Fibroblast of lung (primary cell): ENCODE measurements at regions not wholly inside any gene's neighbourhood (a gene's known extent, or its start where the extent isn't known, plus 50 kb on each side); places are given as distances from the start of the nearest gene placed in this dataset.

ENCODE experiments used
- EZH2 ChIP-seq: IDR thresholded peaks from 2 replicates; pipeline ENCODE4 v1.5.1; 2012; ENCODE audit warnings: low read length, control low read depth, mild to moderate bottlenecking; ENCODE audit errors: missing control alignments
- TF ChIP-seq, protein P1 (sequence below), 2 donors: IDR thresholded peaks in 1 of 2; conservative IDR thresholded peaks in 1 of 2; 1 replicate in 1 of 2; 2 replicates in 1 of 2; pipeline ENCODE4 v1.5.1; 2011 to 2012; ENCODE audit warnings: low read length in 2 of 2, control low read depth in 1 of 2, inconsistent platforms in 1 of 2, low read depth in 1 of 2, mild to moderate bottlenecking in 1 of 2

- TF ChIP-seq, protein P1, sequence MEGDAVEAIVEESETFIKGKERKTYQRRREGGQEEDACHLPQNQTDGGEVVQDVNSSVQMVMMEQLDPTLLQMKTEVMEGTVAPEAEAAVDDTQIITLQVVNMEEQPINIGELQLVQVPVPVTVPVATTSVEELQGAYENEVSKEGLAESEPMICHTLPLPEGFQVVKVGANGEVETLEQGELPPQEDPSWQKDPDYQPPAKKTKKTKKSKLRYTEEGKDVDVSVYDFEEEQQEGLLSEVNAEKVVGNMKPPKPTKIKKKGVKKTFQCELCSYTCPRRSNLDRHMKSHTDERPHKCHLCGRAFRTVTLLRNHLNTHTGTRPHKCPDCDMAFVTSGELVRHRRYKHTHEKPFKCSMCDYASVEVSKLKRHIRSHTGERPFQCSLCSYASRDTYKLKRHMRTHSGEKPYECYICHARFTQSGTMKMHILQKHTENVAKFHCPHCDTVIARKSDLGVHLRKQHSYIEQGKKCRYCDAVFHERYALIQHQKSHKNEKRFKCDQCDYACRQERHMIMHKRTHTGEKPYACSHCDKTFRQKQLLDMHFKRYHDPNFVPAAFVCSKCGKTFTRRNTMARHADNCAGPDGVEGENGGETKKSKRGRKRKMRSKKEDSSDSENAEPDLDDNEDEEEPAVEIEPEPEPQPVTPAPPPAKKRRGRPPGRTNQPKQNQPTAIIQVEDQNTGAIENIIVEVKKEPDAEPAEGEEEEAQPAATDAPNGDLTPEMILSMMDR (conservative IDR thresholded peaks at IDR 0.05 in 1 of 2, IDR thresholded peaks at IDR 0.05 in 1 of 2; ENCODE audit: low read depth in 1 of 2, low read length in 2 of 2) = no peak
- TF ChIP-seq EZH2 = no peak
Measured at GRCh38 chr5:163789870-163790269, 284.5 kb downstream of the MAT2B start.
